HUDEP-2 (cell line): ENCODE measurements at regions not wholly inside any gene's neighbourhood (a gene's known extent, or its start where the extent isn't known, plus 50 kb on each side); places are given as distances from the start of the nearest gene placed in this dataset.
"Not testable (repeated sequence)": the region's sequence is repeated elsewhere in the genome, so short reads cannot be mapped to it uniquely, and the experiment has no call there.

Source experiments
- DNase-seq, 76 experiments: peaks; one replicate each; lab custom pipeline; 2025; ENCODE audit not compliant: unreplicated experiment in 76 of 76; lab: John Stamatoyannopoulos, UW

DNA sequence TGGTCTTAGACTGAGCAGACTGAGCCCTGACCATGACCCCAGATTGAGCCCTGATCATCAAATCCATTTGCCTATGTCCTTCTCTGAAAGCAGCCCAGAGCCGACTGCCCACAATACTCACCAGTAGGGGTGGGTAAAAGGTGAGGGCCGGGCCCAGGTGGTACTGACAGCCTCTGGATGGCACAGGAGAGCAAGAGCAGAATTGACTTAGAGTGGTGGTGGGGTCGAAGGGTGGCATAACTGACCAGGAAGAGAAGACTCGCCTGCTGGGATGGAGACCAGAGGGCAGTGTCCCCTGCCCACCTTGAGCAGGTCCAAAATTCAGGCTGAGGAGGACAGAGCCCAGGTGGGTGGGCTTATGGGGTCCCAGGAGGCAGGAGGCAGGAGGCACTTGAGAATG lies 161.3 kb upstream of the POU3F1 start:
- DNase-seq, result no peak

DNA sequence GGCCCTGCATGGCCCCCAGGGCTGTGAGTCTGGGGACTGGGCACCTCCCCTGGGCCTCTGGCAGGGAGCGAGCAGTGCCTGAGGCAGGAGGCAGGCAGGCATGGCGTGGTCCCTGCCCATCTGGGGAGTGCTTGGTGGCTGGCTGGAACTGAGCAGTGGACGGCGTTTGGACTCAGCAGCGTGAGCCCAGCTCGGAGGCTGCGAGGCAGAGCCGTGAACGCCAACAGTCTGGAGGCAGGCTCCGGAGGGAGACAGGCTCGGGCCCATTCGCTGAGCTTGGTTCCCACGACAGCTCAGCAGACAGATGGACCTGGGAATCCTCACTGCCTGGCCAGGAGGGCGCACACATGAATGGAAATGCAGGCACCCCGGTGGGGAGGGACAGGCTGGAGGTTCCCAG lies 160.7 kb upstream of the POU3F1 start:
- no peak for DNase-seq

GRCh38 chr1:38204698-38205097 lies 158.1 kb upstream of the POU3F1 start:
- no peak for DNase-seq

- no peak for DNase-seq
These were observed 156.8 kb upstream of the POU3F1 start for GRCh38 chr1:38203441-38203840.

GRCh38 chr1:38201431-38201830 lies 154.8 kb upstream of the POU3F1 start:
- DNase-seq, result no peak

DNA sequence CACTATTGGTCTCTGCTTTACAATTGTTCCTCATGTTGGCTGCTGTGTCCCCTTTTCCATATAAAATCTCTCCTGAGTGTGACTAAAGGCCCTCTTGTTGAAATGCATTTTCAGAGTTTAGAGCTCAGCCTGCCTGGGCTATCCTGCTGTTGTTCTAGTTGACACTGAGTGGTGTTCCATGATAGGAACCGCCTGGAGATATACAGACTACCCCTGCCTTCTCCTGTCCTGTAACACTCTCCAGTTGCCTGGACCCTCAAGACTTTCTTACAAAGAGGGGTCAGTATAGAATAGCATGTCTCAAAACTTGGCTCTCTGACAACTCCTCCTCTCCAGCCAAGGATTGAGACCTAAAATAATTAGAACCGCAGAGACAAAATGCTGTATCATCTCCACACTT lies 152.0 kb upstream of the POU3F1 start:
- DNase-seq, result no peak

GRCh38 chr1:38198099-38198498 lies 151.5 kb upstream of the POU3F1 start:
- DNase-seq, result no peak

DNA sequence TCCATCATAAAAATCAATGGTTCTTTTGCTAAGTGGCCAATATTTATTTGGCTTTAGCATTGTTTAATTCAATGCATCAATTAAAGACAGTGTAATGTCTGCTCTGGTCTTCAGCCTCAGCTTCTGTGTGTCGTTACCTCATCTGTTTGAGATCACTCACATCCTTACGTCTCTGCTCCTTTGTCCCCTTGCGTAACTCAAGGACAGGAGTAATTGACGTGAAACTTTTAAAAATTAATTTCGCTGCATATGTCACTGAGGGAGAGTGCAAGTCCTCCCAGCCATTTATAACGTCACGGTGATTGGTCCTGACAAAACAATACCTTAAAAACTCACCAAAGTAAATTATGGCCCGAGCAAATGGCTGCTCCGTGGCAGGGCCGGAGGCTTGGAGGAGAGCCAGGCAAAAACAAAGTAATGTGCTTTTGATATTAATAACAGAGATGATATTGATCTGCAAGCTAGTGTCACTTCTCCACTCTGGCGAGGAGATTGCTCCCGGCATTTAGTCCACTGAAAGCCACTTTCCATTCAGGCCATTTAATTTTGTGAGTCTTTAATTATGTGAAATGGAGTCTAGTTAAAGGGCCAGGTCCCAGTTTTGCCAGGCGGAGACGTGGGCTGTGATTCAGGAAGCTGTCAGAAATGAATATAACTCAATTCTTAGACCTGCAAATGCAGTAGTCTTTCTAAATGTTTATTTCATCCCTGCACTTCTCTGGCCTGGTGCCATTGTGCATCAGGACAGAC lies 150.9 kb upstream of the POU3F1 start:
- DNase-seq, result no peak

- DNase-seq, result no peak
These were observed 147.9 kb upstream of the POU3F1 start for GRCh38 chr1:38194472-38194871.

DNA sequence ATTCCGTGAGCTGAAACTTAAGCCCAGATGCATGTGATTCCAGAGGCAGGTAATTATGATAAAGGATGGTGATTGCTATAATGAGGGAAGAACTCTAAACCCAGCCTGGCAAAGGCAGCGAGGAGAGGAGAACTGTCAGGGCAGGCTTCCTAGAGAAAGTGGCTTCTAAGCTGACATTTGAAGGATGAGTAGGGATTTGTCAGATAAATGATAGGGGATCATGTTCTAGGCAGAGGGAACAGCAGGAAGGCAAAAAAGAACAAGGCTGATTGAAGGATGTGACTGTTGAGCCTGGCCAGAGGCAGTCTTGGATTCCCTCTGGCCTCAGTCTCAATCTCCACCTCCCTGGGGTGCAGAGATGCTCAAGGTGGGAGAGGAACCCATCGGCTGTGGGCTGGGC lies 146.4 kb upstream of the POU3F1 start:
- DNase-seq, result no peak

DNA sequence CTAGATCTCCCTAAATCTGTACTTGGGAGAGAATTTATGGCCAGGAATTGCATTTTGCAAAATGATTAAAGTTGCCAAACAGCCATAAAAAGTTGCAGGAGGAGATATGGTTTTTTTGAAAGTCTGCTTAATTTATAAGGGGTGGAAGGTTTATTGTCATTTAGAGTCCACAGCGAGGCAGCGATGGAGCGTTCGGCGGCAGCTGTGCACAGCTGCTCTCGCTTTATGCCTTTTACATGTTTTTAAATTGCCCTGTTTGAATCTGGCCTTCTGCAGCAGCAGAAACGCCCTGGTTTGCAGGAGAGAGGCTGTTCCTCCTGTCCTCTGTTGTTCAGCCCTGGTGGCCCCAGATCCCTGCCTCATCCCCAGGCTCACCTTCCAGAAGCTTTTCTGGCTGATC lies 144.9 kb upstream of the POU3F1 start:
- DNase-seq, result no peak

DNA sequence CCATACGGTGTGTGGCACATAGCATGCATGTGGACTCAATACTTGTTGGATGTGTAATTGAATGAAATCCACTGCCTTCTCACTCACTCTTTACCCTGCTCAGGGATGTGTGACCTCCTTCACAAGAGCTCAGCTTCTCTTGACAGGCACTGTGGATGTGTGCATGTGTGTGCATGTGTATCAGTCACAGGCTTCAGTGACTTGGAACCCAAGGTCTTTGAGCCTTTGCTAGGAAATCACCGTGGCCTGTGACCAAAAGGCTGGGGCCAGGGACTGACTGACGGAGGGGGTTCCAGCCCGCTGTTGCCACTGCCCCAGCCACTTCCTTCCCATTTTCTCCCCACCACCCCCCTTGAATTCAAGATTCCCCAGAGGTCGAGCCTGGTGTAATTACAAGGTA lies 144.4 kb upstream of the POU3F1 start:
- DNase-seq, result no peak

GRCh38 chr1:38187552-38187951 lies 141.0 kb upstream of the POU3F1 start:
- DNase-seq, result no peak

- no peak for DNase-seq
These were observed 140.0 kb upstream of the POU3F1 start for GRCh38 chr1:38186566-38186965.

GRCh38 chr1:38185913-38186312 lies 139.3 kb upstream of the POU3F1 start:
- DNase-seq, result no peak

DNA sequence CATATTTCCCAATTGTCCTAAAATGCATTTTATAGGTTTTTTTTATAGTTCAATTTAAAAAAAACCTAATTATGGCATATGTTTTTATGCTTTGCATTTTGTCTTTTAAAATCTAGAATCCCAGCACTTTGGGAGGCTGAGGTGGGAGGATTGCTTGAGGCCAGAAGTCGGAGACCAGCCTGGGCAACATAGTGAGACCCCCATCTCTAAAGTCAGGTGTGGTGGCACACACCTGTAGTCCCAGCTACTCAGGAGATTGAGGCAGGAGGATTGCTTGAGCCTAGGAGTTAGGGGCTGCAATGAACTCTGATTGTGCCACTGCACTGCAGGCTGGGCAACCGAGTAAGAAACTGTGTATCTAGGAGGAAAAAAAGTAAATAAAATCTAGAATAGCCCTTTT lies 137.2 kb upstream of the POU3F1 start:
- no peak for DNase-seq

GRCh38 chr1:38183096-38183495 lies 136.5 kb upstream of the POU3F1 start:
- DNase-seq, result no peak

- DNase-seq, result not testable (repeated sequence)
These were observed 133.8 kb upstream of the POU3F1 start for GRCh38 chr1:38180388-38180787.

DNA sequence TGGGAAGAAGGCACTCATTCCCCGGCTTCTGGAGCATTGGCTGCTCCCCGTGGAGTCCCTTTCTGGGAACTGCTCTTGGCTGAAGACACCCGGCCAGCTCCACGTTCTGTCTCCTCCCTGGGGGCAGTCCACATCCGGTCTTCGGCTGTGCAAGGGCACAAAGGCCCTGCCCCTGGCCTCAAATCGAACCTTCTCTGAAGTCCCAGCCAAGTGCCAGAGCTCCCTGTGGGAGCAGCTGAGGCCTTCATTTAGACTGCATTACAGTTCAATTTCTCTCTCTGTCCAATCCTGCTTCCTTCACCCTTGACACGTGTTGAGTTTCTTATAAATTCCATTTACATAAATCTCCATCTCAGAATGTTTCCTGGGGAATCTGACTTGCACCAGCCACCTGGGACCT lies 132.9 kb upstream of the POU3F1 start:
- DNase-seq, result no peak

DNA sequence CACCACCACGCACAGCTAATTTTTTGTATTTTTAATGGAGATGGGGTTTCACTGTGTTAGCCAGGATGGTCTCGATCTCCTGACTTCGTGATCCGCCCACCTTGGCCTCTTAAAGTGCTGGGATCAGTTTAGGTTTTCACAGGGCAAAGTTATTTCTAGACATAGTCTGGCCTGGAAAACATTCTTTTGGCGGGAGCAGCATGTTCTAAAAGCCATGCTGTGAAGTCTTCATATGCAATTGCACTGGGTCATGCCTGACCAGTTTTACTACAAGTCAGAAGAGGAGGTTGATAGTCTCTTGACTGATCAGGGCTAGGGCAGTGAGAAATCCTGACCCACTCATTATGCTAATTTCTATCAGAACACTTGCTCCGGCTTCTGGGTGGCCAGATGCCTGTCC lies 131.6 kb upstream of the POU3F1 start:
- no peak for DNase-seq

- DNase-seq, result no peak
These were observed 128.5 kb upstream of the POU3F1 start for GRCh38 chr1:38175121-38175520.

DNA sequence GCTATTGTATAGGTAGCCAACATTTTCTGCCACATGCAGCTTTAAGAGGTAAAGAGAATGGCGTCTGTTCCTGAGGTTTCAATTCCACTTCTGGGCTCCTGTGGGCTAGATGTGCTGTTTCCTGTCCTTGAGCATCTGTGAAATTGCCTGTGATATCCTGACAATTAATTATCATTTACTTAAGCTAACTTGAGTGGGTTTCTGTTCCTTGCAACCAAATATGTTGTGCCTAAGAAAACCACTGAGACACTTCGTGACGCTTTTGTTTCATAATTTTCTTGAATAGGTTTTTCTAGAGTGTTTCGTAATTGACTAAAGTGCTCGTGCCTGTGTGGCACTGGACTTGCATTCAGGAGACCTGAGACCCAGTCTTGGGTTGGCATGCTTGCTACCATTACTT lies 127.3 kb upstream of the POU3F1 start:
- DNase-seq, result no peak
